NCI-H2227 (cell line): ENCODE measurements at regions not wholly inside any gene's neighbourhood (a gene's known extent, or its start where the extent isn't known, plus 50 kb on each side); places are given as distances from the start of the nearest gene placed in this dataset.

Source experiments
- DNase-seq: peaks from one replicate; lab custom pipeline; 2025; ENCODE audit not compliant: unreplicated experiment; lab: John Stamatoyannopoulos, UW

- no peak for DNase-seq
These were observed 1070.9 kb upstream of the FANCL start for GRCh38 chr2:59312029-59312428.

GRCh38 chr2:59308108-59308507 lies 1067.0 kb upstream of the FANCL start:
- no peak for DNase-seq

- no peak for DNase-seq
These were observed 1066.1 kb upstream of the FANCL start for GRCh38 chr2:59307196-59307595.

- no peak for DNase-seq
These were observed 1062.1 kb upstream of the FANCL start for GRCh38 chr2:59303272-59303671.

DNA sequence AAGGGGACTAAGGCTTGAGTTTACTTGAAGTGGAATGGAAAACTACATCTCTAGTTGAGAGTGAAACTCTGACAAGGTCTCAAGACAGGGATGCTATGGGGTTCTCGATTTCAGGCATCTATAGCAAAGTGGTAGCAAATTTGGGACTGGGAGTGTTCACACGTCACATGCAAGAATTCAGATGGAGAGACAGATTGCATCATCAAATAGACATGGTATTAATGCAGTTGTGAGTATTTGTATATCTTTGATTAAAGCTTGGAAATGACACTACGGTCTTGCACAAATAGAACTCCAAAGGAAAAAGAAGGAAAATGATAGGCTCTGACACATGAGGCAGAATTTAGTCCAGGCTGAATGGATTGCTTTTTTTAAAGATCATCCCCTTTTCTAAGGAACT lies 1061.6 kb upstream of the FANCL start:
- no peak for DNase-seq

GRCh38 chr2:59301466-59302402 lies 1060.6 kb upstream of the FANCL start:
- peak; percentile 61 for DNase-seq

GRCh38 chr2:59297816-59298215 lies 1056.7 kb upstream of the FANCL start:
- no peak for DNase-seq

DNA sequence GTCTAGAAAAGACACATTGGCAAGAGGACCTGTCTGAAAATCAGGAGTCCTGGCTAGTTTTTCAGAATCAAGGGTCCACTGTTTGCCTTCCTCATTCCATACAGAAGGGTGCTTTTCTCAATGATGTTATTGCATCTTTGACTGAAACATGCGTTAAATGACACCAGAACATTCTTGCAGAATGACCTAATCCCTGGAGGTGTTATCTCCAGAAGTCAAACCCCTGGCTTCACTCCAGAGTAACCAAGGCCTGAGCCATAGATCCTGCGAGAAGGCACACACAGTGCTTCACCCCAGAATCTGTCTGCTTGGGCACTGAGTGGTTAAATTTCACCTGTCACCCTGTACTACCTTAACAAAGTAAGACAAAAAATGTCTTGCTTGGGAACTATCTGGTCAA lies 1055.2 kb upstream of the FANCL start:
- no peak for DNase-seq

DNA sequence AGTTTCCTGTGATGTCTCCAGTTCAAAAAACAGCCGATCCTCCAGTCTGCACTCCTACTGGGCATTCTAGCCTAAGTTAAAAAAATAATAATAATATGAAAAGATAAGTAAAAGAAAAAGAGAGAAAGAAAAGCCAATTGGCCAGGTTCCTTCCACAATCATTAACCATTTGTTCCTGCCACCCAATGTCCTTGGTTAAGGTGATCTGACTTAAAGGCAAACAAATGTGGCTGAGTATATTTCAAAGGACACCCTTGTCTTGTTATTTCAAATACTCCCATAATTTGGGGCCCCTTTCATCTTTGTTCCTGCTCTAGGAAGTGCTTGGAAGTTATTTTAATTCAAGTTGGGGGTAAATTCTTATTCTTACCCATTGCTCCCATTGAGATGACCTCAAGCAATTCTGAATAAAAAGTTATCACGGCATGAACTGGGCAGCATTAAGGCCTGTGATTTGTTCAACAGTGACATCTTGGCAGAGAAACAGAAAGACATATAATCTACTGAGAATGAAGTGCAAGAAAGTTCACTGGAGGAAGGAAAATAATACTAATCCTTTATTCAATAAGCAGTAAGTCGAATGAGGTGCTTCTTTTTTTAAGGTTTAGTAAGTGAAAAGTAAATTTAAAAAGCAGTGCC lies 1054.5 kb upstream of the FANCL start:
- no peak for DNase-seq

- no peak for DNase-seq
These were observed 1047.6 kb upstream of the FANCL start for GRCh38 chr2:59288771-59289170.

DNA sequence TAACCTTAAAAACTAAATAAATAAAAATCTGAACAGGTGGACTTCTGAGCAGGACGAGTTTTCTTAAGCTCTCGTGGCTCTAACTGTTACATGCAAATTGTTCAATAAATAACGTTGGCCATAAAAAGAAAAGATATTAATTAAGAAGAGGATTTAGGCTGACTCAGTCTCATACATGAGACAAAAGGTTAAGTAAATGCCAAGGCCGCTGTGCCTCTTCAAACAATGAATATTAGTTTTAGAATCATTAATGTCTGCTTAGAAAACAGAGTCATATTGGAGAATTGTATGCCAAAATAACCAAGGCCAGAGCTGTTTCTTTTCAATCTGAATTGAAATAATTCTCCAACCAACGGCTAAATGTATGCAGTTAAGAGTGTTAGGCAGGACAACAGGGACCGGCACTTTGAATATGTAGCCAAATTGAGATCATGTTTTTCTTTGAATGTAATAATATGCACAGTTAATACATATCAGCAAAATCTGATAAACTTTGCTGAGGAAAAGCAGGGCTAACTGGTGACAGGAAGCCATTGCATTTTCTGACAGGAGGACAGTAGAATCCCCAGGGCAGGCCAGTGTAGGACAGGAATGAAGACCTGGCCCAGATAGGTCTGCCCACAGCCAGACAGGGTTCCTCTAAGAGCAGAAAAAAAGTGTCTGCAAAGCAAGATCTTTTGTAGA lies 1041.4 kb upstream of the FANCL start:
- DNase-seq = no peak

- DNase-seq = no peak
These were observed 1036.5 kb upstream of the FANCL start for GRCh38 chr2:59277671-59278070.

DNA sequence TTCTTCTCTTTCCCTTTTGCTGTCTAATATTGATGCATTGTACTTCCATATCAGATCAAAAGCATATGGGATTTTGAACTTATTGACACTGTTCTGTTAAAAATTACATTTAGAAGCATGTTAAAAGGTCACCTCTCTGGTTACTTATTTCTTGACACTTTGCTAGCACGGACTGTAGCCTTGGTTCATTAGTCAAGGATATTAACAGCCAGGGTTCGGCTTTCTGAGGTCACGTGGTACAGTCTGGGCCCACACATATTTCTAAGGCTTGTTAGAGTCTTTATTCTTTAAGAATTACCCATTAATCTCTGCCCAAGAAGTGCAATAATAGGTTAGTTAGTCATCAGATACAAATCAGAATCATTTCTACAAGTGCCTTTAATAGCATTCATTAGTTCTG lies 1035.8 kb upstream of the FANCL start:
- DNase-seq = no peak

DNA sequence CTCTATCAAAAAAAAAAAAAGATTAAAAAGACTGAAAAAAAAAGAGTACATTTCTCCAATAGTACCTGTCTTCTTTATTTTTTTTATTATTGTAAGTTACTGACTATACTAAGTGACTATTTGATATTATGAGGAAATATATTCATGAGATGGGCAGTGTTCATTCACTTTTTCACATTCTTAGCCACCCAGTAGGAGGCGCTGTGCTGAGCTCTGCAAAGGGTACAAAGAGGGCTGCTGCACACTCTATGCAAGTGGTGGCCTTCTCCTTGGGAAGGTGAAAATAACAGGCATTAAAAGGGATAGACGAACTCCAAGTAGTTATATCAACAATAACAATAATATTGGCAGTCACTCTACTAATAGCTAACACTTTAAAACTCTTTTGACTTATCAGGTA lies 1034.9 kb upstream of the FANCL start:
- DNase-seq = no peak

DNA sequence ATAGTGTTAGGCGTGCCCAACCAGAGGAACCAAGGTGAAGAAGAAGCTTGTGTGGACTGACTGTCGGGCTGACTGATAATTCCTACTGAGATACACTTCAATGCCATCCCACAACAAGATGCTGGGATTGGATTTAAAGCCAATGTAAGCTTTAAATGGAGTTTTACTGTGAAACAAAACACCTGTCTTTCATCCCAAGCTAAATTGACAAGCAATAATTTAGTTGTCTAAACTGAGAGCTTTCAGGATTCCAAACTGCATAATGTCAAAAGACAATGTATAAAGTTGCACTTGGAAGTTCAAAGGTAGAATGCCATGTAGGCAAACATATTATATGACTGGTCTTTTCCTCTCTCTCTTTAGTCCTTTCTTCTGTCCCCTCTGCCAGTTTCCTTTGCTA lies 1025.3 kb upstream of the FANCL start:
- no peak for DNase-seq

DNA sequence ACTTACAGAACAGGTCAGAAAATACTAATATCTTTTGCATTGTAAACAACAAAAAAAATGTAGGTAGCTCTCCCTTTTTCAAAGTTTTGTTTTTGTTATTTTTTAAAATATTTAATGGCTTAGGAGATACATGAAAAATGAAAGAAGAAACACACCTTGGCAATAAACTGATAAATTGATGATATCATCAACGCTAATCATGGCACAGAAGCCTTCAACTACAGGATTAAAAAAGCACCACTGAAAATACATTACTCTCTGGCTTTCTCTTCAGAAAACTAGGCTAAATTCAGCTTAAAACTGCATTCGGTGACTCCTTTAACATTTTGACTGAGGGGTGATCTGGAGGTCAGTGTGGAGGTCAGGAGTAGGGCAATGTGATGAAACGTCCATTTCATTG lies 1018.8 kb upstream of the FANCL start:
- DNase-seq = no peak

- no peak for DNase-seq
These were observed 1015.2 kb upstream of the FANCL start for GRCh38 chr2:59256290-59256689.

GRCh38 chr2:59254279-59254678 lies 1013.2 kb upstream of the FANCL start:
- no peak for DNase-seq

- DNase-seq = no peak
These were observed 1009.2 kb upstream of the FANCL start for GRCh38 chr2:59250307-59250677.

DNA sequence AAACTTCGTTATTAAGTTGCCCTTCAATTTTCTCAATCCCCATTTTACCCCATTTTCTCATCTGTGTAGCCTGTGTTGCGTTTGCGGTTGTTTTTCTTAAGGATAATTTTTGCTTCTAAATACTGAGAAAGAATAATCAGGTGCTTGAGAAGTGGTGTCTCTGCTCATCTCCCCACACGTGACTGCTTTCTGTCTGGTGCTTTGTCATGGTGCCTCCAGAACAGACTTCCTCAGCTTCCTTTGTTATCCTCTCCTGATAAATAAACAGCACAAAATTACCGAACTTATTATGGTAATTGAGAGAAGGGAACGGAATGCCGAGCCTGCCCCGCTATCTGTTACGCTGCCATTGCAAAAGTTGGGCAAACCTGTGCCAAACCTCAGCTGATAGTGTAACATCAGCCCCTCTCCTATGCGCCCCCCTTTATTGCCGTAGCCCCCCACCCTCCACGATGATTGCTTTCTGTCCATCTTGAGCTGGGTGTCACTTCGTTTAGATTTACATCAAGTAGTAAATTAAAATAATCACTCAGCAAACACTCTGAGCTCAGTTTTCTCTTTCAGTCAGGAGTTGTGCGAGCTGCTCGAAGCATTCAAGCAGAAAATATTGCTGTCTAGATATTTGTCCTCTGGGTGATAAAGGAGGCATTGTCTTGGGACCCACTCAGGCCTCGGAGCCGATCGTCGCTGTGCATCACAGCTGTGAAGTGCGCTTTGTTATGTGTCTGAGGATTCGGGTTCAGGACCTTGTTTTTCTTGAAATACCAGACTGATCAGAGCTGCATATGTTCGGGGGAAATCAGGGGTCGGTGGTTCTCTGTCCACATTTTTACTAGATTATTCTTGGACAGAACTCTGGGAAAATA lies 1008.5 kb upstream of the FANCL start:
- DNase-seq = peak; percentile 52

- no peak for DNase-seq
These were observed 998.0 kb upstream of the FANCL start for GRCh38 chr2:59239146-59239545.
